Fibroblast of the aortic adventitia (primary cell): ENCODE measurements at regions not wholly inside any gene's neighbourhood (a gene's known extent, or its start where the extent isn't known, plus 50 kb on each side); places are given as distances from the start of the nearest gene placed in this dataset.
"Not testable (repeated sequence)": the region's sequence is repeated elsewhere in the genome, so short reads cannot be mapped to it uniquely, and the experiment has no call there.

ENCODE experiments used
- DNase-seq: peaks from one replicate; pipeline ENCODE4 v3.0.0-alpha.2; 2010; ENCODE audit warnings: low read depth
- H3K4me3 ChIP-seq: 2 replicates; pipeline ENCODE4 v1.5.1; 2011; ENCODE audit warnings: low read depth, mild to moderate bottlenecking, control low read depth, low read length, moderate library complexity
- TF ChIP-seq, protein P1 (sequence below): IDR thresholded peaks from 2 replicates; pipeline ENCODE4 v1.5.1; 2011; ENCODE audit warnings: mild to moderate bottlenecking, low read length, control low read depth, inconsistent platforms; ENCODE audit not compliant: insufficient read depth

DNA sequence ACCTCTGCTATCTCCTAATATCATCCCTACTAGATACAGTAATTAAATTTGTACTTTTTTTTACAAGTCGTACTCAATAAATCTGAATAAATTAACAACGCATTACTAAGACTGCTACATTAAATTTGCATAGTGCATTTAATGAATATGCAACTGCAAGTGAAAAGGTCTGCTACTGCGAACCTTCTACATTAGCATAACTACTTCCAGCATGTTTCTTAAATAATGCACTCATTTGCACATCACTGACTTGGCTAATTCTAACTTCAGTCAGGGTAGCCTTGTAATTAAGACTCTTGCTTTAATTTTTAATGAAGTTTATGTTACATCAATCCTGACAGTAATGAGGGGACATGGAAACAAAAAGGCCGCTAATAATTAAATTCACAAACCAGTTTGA is 98.9 kb upstream of the FOXB1 start:
- DNase-seq, result no peak
- no peak overlapping the region for H3K4me3 ChIP-seq
- TF ChIP-seq, protein P1, sequence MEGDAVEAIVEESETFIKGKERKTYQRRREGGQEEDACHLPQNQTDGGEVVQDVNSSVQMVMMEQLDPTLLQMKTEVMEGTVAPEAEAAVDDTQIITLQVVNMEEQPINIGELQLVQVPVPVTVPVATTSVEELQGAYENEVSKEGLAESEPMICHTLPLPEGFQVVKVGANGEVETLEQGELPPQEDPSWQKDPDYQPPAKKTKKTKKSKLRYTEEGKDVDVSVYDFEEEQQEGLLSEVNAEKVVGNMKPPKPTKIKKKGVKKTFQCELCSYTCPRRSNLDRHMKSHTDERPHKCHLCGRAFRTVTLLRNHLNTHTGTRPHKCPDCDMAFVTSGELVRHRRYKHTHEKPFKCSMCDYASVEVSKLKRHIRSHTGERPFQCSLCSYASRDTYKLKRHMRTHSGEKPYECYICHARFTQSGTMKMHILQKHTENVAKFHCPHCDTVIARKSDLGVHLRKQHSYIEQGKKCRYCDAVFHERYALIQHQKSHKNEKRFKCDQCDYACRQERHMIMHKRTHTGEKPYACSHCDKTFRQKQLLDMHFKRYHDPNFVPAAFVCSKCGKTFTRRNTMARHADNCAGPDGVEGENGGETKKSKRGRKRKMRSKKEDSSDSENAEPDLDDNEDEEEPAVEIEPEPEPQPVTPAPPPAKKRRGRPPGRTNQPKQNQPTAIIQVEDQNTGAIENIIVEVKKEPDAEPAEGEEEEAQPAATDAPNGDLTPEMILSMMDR, result no peak

DNA sequence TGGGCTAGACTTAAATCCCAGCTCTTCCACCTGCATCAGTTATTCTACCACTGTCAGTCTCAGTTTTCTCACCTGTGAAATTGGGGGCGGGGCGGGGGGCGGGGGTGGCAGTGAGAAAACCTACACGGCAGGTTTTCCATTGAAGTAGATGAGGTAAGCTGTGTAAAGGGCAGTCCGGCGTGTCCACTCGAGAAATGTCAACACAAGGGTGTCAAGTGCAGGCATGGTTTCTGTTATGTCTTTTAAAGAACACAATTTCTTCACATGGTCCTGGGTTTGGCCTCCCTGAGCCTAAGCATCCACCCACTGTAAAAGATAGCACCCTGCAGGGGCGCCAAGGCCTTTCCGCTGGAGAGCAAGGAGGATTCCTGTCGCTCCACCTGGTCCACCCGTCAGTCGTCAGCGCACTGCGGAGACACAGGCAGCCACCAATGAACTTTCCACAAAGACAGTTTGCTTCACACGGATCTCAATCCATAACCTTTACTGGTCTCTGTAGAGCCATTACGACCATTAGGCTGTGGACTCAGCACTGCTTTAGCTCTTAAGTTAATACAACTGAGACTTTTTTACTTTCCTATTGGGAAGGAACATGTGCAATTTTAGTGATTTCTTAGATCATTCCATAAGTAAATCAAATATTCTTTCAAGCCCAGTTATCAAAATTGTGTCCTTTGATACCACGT is 99.5 kb upstream of the FOXB1 start:
- TF ChIP-seq, protein P1, result no peak
- no peak for DNase-seq
- no peak overlapping the region for H3K4me3 ChIP-seq

DNA sequence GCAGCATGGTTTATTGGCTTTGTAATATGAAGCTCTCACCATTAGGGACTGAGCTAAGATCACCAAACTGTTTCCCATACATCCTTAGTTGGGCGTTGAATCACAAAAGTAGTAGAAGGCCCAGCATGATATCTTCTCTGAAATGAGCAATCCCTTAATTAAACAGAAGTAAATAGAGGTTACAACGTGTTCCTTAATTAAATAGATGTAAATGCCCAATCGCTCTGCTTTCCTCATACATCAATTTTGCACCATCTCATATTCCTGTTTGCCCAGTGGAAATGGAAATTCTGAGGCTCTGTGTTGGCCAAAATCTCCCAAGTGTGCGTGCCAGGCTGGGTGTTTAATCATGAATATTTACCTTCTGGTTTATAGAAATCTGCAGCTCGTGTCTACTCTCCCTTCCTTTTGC is 107.4 kb upstream of the FOXB1 start:
- TF ChIP-seq, protein P1, result no peak
- H3K4me3 ChIP-seq, result no peak overlapping the region

DNA sequence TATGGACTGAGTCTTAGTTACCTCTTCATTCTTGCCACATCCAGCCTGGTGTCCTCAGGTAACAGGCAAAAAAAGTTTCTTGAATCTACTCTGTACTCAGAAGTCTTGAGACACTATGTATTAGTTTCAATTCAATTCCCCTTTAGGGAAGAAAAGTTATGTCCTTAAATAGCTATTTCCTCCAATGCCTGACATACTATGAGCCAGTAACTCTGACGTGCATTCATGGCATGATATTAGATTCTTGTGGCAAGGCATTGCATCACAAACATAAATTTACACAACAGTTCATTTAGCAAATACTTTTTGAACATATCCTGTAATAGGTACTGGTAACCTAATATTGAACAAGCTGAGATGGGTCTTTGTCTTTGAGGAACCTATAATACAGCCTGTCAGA is 109.3 kb upstream of the FOXB1 start:
- TF ChIP-seq, protein P1, result no peak

More for the DNA sequence above, 107.4 kb upstream of the FOXB1 start:
- no peak for DNase-seq

DNA sequence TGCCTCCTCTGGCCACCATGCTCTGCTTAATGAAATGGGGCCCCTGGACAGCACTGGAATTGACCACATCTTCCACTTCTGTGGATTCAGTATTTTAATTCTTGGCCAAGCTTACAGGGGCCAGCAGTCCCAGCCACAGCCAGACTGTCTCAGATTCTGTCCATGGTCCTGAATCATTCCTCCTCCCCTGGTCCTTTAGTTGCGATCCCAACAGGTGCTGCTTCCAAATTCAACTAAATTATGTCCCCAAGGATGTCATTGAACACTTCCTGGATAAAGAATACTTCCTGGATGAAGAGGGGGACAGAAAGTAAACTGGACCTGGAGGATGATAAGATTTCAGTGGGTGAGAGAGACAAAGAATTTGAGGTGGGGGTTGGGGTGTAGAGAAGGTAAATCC is 111.1 kb upstream of the FOXB1 start:
- TF ChIP-seq, protein P1, result no peak
- DNase-seq, result peak; percentile 19

More for the DNA sequence above, 109.3 kb upstream of the FOXB1 start:
- no peak for DNase-seq
- no peak overlapping the region for H3K4me3 ChIP-seq

DNA sequence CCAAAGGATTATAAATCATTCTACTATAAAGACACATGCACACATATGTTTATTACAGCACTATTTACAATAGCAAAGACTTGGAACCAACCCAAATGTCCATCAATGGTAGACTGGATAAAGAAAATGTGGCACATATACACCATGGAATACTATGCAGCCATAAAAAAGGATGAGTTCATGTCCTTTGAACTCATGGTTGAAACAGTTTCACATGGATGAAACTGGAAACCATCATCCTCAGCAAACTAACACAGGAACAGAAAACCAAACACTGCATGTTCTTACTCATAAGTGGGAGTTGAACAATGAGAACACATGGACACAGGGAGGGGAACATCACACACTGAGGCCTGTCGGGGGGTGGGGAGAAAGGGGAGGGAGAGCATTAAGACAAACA is 116.2 kb upstream of the FOXB1 start:
- DNase-seq, H3K4me3 ChIP-seq: not testable (repeated sequence)

More for the DNA sequence above, 111.1 kb upstream of the FOXB1 start:
- H3K4me3 ChIP-seq, result no peak overlapping the region

DNA sequence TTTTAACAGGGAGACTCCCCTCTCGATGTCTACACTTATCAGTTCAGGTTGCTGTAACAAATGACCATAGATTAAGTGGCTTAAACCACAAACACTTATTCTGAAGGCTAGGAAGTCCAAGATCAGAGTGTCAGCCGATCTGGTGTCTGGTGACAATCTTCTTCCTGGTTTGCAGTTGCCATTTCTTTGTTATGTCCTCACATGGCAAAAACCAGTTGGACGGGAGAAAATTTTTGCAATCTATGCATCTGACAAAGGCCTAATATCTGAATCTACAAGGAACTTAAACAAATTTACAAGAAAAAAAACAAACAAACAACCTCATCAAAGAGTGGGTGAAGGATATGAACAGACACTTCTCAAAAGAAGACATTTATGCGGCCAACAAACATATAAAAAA is 116.9 kb upstream of the FOXB1 start:
- no peak overlapping the region for H3K4me3 ChIP-seq
- TF ChIP-seq, protein P1, result no peak
- no peak for DNase-seq
